ENCODE measurements at regions not wholly inside any gene's neighbourhood (a gene's known extent, or its start where the extent isn't known, plus 50 kb on each side); places are given as distances from the start of the nearest gene placed in this dataset.

DNA sequence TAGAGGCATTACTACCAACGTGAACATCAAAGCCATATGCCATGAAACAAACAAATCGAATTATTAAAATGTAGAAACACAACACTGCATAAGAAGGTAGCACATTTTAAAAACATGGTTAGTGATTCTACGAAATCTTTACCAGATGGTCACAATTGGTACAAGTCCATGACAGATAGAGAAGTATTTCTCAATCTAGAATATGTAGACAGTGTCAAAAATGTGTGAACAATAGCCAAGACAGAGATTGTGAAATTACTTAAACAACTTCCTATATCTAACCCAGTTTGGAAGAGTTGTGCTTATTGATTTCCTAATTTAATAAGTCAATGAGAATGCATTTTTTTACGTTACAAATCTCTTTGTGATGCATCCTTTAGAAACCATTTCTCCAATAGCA is 1121.6 kb downstream of the MAT2B start:
- TF ChIP-seq, protein P1, sequence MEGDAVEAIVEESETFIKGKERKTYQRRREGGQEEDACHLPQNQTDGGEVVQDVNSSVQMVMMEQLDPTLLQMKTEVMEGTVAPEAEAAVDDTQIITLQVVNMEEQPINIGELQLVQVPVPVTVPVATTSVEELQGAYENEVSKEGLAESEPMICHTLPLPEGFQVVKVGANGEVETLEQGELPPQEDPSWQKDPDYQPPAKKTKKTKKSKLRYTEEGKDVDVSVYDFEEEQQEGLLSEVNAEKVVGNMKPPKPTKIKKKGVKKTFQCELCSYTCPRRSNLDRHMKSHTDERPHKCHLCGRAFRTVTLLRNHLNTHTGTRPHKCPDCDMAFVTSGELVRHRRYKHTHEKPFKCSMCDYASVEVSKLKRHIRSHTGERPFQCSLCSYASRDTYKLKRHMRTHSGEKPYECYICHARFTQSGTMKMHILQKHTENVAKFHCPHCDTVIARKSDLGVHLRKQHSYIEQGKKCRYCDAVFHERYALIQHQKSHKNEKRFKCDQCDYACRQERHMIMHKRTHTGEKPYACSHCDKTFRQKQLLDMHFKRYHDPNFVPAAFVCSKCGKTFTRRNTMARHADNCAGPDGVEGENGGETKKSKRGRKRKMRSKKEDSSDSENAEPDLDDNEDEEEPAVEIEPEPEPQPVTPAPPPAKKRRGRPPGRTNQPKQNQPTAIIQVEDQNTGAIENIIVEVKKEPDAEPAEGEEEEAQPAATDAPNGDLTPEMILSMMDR (IDR thresholded peaks at IDR 0.05): no peak

DNA sequence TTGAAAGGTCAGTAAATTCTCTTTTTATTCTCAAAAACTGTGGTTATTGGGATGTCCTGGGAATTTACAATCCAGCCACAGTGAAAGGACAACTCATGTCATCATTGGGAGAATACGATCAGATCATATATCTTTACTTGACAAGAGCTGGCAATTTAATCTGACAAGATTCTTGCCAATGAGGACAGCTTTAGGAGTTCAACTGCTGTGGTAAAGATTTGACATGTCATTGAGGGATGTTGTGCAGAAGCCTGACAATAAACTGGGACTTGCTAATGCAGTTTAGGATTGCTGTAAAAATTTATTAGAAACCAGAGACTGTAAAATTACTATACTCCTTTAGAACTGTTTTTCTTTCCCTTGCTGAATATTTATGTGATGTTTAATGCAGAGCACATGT is 1131.0 kb downstream of the MAT2B start:
- TF ChIP-seq, protein P1 (IDR thresholded peaks at IDR 0.05): no peak

DNA sequence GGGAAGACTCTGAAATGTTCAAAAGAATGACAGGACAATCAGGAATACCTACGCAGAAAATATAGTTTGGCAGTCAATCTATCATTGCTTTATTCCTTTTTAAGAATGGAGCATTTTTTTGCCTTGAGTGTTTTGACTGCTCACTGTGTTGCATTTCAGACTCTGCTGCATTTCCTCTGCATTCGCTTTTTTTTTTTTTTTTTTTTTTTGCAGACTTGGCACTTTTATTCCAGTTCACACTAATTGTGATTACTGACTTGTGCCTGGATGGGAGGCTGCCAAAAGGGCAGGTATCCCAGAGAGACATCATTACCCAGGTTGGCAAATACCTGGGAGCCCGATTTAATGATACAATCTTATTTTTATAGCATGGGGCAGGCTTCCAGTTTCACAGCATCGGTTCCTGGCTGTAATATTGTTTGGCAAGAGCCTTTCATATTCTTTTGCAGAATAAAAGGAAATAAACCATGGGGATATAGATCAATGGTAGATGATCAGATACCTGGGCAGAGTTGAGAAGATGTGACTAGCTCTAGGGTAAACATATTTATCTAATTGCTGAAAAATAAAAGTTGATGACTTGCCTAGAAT is 1132.6 kb downstream of the MAT2B start:
- TF ChIP-seq, protein P1 (IDR thresholded peaks at IDR 0.05): no peak

GRCh38 chr5:164649266-164649665 is 1143.8 kb downstream of the MAT2B start:
- TF ChIP-seq, protein P1 (IDR thresholded peaks at IDR 0.05): no peak

DNA sequence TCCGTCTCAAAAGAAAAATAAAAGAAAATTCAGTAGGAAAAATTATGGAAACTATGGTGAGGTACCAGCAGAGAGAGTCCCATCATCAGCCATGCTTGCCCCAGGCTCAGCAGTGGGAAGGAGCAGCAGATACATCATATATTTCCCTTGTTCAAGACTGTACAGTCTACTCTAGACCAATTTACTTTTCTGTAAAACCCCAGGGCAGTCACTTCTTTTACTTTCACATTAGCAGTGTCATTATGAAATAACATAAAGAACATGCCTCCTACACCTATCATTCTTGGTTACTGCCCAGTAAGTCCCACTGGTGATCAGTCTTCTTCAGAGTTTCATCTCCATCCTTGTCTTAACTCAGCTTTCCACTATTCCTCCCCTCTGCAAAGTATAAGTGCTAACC is 1145.0 kb downstream of the MAT2B start:
- TF ChIP-seq, protein P1 (IDR thresholded peaks at IDR 0.05): no peak

DNA sequence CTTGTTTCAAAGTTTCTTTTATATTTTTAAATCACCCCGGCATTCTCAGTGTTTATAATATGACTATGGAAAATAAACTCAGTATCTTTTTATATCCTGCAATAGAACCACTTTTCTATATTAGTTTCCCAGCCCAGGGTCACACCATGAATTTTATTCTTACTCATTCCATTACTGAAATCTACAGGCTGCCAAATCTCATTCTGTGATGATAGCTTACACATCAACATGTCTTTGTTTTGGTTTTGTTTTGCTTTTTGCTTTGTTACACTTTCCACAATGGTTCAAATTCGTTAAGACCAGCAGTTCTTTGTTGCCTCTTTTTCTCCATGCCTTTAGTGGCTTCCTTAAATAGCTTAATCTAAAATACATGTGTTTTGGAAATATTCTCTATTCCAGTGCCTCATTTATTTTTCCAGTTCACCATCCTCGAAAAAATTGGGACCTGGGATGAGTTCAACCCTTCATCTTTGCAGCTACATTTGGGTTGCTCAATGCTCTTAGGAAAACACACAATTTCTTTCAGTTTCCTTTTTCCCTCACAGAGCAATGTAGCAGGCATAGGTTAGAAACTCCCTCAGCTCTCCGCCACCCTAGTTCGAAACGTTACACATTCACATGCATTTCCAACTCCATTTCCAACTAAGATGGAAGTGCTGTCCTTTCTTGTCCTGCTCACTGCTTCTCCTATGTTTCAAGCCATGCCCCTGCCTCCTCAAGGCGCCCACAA is 1146.3 kb downstream of the MAT2B start:
- TF ChIP-seq, protein P1 (IDR thresholded peaks at IDR 0.05): no peak

GRCh38 chr5:164652276-164652660 is 1146.8 kb downstream of the MAT2B start:
- TF ChIP-seq, protein P1 (IDR thresholded peaks at IDR 0.05): no peak

All from LNCAP (cell line).